DOHH2 (cell line): ENCODE measurements at regions not wholly inside any gene's neighbourhood (a gene's known extent, or its start where the extent isn't known, plus 50 kb on each side); places are given as distances from the start of the nearest gene placed in this dataset.

Experiments used
- CTCF ChIP-seq: fragments of 200-600 bp; sonication (generic); IDR thresholded peaks from one replicate; pipeline ENCODE4 v1.5.1; 2014; ENCODE audit warnings: antibody characterized with exemption, mild to moderate bottlenecking, low read depth, low read length; ENCODE audit not compliant: poor library complexity, severe bottlenecking
- EZH2phosphoT487 ChIP-seq: fragments of 200-600 bp; sonication (generic); IDR thresholded peaks from 2 replicates; pipeline ENCODE4 v1.6.1; 2017; ENCODE audit warnings: borderline replicate concordance, mild to moderate bottlenecking, antibody characterized with exemption, low read length, moderate library complexity, mixed read lengths

GRCh38 chr2:65997961-65998360 is 437.0 kb upstream of the MEIS1 start:
- no peak for TF ChIP-seq CTCF
- TF ChIP-seq EZH2phosphoT487 = no peak
